RCC 7860 (cell line): ENCODE measurements at regions not wholly inside any gene's neighbourhood (a gene's known extent, or its start where the extent isn't known, plus 50 kb on each side); places are given as distances from the start of the nearest gene placed in this dataset.
"Not testable (repeated sequence)": the region's sequence is repeated elsewhere in the genome, so short reads cannot be mapped to it uniquely, and the experiment has no call there.

ENCODE experiments used
- DNase-seq: peaks from one replicate; pipeline ENCODE4 v3.0.0-alpha.2; 2015; ENCODE audit warnings: low spot score
- FAIRE-seq: peaks from 2 replicates; lab custom pipeline; 2012; peaks lifted over from hg19 to GRCh38; lab: Jason Lieb, UNC

DNA sequence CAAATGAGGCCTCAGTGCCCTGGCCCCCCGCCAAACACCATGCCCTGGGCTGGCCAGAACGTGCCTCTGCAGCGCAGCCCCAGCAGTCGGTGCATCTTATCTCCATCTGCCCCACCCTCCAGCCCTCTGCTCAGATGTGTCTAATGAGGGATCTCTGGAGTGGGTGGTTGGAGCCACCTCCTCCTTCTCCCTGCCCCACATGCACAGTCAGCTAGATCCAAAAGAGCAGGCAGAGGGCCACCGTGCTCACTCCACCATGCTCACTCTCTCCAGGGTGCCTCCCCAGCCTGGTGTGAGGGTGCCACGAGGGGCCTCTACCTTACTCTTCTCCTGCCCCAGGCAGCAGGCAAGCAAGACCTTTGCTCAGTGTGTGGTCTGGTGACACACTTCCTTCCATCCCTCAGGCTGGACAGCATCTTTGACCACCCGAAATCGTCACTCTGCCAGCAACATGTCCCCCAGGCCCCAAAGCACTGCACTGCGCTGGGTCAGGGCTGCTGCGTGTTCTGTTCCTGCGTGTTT lies 266.1 kb upstream of the HDAC4 start:
- no peak for DNase-seq
- FAIRE-seq, result no peak

- no peak for DNase-seq
- FAIRE-seq, result no peak
These were observed 265.4 kb upstream of the HDAC4 start for GRCh38 chr2:239666053-239666854.

DNA sequence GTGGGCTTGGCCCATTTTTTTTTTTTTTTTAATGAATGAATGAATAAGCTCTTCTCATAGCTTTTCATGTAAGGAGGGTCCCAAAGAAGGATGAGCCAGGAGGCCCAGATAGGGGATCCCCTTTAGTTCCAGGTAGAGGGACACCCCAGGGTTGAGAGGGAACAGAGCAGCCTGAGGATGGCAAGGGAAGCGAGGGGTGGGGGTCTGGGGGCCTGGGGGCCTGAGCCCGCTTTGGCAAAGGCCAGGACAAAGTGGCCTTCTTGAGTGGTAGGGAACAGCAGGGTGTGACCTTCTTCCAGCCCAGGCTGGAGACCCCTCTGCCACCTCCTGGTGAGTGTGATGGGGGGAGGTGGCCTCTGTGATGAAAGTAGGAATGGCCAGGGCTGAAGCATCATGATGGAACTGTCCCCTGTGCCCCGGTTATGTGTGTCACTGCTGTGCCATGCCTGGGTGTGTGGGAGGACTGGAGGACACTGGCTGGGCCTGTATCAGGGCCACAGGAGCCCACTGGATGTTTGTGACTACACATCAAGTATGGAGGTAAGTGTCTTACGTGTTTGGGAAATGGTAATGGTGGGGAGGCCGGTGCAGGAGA lies 263.5 kb upstream of the HDAC4 start:
- no peak for FAIRE-seq
- DNase-seq, result no peak

DNA sequence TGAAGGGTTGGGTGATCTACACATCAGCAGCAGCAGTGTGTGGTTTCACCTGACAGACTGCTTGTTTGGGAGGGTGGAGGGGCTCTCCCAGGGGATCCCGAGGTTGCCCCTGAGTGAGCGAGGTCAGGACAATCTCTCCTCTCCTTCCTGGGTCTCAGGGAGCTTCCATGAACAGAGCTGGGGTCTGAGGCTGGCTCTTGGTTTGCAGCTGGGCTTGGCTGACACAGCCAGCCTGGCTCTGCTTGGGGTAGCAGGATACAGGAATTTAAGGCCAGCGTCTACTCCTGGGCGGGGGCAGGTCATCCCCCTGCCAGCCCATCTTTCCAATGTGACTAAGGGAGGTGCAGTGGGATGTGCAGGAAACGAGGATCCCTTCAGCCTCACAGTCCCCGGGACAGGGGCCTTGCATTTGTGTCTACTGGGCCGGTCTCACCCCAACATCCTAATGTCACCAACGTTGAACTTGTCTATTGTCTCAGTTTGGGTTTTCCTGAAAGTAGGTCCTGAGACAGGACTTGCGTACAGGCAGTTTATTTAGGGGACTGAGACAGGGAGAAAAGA lies 262.6 kb upstream of the HDAC4 start:
- FAIRE-seq (no peak), DNase-seq (no peak)

GRCh38 chr2:239662413-239663120 lies 261.7 kb upstream of the HDAC4 start:
- DNase-seq, result no peak

DNA sequence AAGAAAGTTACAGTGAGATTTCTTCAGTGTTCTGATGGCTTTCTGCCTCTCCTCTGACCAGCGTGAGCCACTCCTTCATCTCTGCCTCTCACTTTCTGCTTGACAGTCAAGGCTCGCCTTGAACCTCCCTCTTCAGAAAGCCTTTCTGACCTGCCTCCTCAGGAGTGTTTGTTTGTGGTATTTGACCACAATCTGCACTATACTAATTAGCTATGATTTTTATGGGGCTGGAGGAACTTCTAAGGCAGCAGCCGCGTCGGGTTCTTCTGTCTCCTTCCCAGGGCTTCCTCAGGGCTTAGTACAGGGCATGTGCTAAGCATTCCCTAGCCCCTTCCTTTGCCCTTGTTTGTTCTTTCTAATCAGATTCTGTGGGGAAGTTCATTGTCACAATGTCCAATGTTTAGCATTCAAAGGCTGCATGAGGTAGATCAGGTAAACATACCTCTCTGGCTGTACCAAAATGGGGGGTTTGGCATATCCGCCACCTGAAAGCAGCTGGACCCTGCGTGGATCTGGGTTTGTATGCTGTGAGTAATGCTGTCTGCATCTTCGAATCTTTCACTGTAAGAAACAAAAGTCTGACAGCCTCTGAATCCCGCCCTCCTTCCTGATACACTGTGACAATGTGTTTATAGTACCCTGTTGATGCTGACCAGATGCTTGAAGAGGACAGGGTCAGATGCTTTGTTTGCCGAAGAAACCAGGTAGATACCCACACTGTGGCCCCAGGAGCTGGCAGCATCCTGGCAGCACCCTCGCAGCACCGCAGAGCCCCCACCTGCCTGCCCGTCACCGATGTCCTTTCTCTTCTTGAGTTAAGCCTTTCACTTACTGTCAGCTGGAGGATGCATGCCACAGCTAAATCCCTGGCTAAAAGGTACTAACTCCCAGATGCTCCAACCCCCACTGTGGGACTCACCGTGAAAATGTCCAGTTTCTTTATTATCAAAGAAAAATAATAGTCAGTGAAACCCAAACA lies 260.8 kb upstream of the HDAC4 start:
- no peak for DNase-seq
- no peak for FAIRE-seq

More at GRCh38 chr2:239662413-239663120, 261.7 kb upstream of the HDAC4 start:
- FAIRE-seq, result no peak

GRCh38 chr2:239660390-239661230 lies 259.8 kb upstream of the HDAC4 start:
- no peak for FAIRE-seq
- DNase-seq, result no peak

DNA sequence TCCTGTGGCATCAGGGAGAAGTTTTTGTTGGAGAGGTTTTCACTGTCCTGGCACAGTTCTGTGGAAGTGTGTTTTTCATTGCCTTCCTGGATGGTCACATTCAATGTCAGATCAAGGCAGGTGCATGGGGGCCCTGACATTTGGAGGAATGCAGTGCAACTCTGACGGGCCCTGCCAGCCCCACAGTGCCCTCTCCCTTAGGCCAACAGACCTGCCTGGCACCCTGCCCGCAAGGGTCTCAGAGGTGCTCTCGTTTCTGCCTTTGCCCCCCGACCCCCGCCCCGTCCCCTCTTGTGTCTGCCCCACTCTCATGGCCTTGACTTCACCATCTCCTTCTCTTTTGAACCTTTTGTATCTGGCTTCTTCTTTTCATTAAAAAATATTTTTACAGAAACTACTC lies 257.2 kb upstream of the HDAC4 start:
- FAIRE-seq, result no peak
- DNase-seq, result no peak

GRCh38 chr2:239657236-239657635 lies 256.4 kb upstream of the HDAC4 start:
- no peak for FAIRE-seq
- DNase-seq, result no peak

- FAIRE-seq, result no peak
- DNase-seq, result no peak
These were observed 253.4 kb upstream of the HDAC4 start for GRCh38 chr2:239654266-239654665.

- no peak for FAIRE-seq
These were observed 251.0 kb upstream of the HDAC4 start for GRCh38 chr2:239651859-239652258.

GRCh38 chr2:239650674-239651073 lies 249.9 kb upstream of the HDAC4 start:
- FAIRE-seq, result no peak
- DNase-seq, result no peak

More at GRCh38 chr2:239651859-239652258, 251.0 kb upstream of the HDAC4 start:
- DNase-seq, result no peak

- no peak for FAIRE-seq
These were observed 248.5 kb upstream of the HDAC4 start for GRCh38 chr2:239649309-239649708.

DNA sequence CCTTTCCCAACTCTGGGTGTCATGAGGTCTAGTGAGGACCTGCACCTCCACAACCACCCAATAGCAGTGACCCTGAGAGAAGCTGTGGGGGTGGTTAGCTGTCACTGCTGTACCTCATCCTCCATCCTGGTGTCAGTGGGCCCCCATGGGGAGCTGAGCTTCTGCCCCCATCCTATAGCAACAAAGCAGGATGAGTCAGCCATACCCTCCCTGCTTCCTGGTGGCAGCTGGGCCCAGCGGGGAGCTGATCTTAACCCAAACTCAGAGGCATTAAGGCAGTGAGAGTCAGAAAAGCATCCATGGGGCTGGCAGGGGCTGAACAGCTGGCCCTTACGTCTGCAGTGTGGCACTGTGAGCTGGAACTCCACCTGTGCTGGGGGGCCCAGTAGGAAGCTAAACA lies 247.8 kb upstream of the HDAC4 start:
- FAIRE-seq, result no peak
- no peak for DNase-seq

More at GRCh38 chr2:239649309-239649708, 248.5 kb upstream of the HDAC4 start:
- DNase-seq, result no peak

- DNase-seq, result no peak
- FAIRE-seq, result no peak
These were observed 246.4 kb upstream of the HDAC4 start for GRCh38 chr2:239647052-239647819.

- DNase-seq (no peak), FAIRE-seq (no peak)
These were observed 245.4 kb upstream of the HDAC4 start for GRCh38 chr2:239646184-239646583.

- not testable (repeated sequence) for DNase-seq, FAIRE-seq
These were observed 243.8 kb upstream of the HDAC4 start for GRCh38 chr2:239644594-239644993.

- DNase-seq (no peak), FAIRE-seq (no peak)
These were observed 243.2 kb upstream of the HDAC4 start for GRCh38 chr2:239644011-239644410.
